Retina (tissue), 1 donor: ENCODE measurements at regions not wholly inside any gene's neighbourhood (a gene's known extent, or its start where the extent isn't known, plus 50 kb on each side); places are given as distances from the start of the nearest gene placed in this dataset.

Experiments used
- DNase-seq: peaks from one replicate; pipeline ENCODE4 v3.0.0-alpha.2; 2016

- no peak for DNase-seq
These were observed 213.4 kb downstream of the PLK2 start for GRCh38 chr5:58246461-58246944.

GRCh38 chr5:58245476-58245840 lies 214.4 kb downstream of the PLK2 start:
- no peak for DNase-seq

- DNase-seq = no peak
These were observed 214.9 kb downstream of the PLK2 start for GRCh38 chr5:58244819-58245475.

- DNase-seq = no peak
These were observed 218.5 kb downstream of the PLK2 start for GRCh38 chr5:58241389-58241788.

GRCh38 chr5:58240322-58240721 lies 219.6 kb downstream of the PLK2 start:
- DNase-seq = no peak

- no peak for DNase-seq
These were observed 220.2 kb downstream of the PLK2 start for GRCh38 chr5:58239731-58240130.

GRCh38 chr5:58239045-58239444 lies 220.8 kb downstream of the PLK2 start:
- no peak for DNase-seq

GRCh38 chr5:58236498-58236897 lies 223.4 kb downstream of the PLK2 start:
- DNase-seq = no peak

- DNase-seq = no peak
These were observed 224.6 kb downstream of the PLK2 start for GRCh38 chr5:58235299-58235698.

- no peak for DNase-seq
These were observed 227.8 kb downstream of the PLK2 start for GRCh38 chr5:58232130-58232529.

GRCh38 chr5:58231041-58231440 lies 228.8 kb downstream of the PLK2 start:
- DNase-seq = no peak

GRCh38 chr5:58228896-58229295 lies 231.0 kb downstream of the PLK2 start:
- no peak for DNase-seq

- DNase-seq = no peak
These were observed 232.0 kb downstream of the PLK2 start for GRCh38 chr5:58227858-58228257.

GRCh38 chr5:58224661-58225060 lies 235.2 kb downstream of the PLK2 start:
- DNase-seq = no peak

- DNase-seq = no peak
These were observed 235.7 kb downstream of the PLK2 start for GRCh38 chr5:58224221-58224620.

- no peak for DNase-seq
These were observed 244.5 kb downstream of the PLK2 start for GRCh38 chr5:58215364-58215763.

- DNase-seq = no peak
These were observed 248.4 kb downstream of the PLK2 start for GRCh38 chr5:58211441-58211840.

- no peak for DNase-seq
These were observed 251.2 kb downstream of the PLK2 start for GRCh38 chr5:58208674-58209073.

GRCh38 chr5:58207076-58207475 lies 252.8 kb downstream of the PLK2 start:
- no peak for DNase-seq

- DNase-seq = no peak
These were observed 254.9 kb downstream of the PLK2 start for GRCh38 chr5:58204966-58205365.

GRCh38 chr5:58202941-58203444 lies 256.9 kb downstream of the PLK2 start:
- DNase-seq = no peak

- DNase-seq = peak; percentile 14
These were observed 257.8 kb downstream of the PLK2 start for GRCh38 chr5:58201922-58202648.

GRCh38 chr5:58200451-58200850 lies 259.4 kb downstream of the PLK2 start:
- no peak for DNase-seq

GRCh38 chr5:58199087-58199486 lies 260.8 kb downstream of the PLK2 start:
- DNase-seq = no peak
